SK-N-SH (cell line): ENCODE measurements at regions not wholly inside any gene's neighbourhood (a gene's known extent, or its start where the extent isn't known, plus 50 kb on each side); places are given as distances from the start of the nearest gene placed in this dataset.
A peak's percentile ranks its signal among the peaks of the same experiment; 100 is the strongest.

Source experiments
- CTCF ChIA-PET: fragments of 300-600, 350-600 bp; formaldehyde crosslinking; extraction: SDS; loops from one replicate; lab custom pipeline; 2021; lab: Yijun Ruan, JAX
- POLR2A ChIA-PET: fragments of 350-600 bp; sonication (Branson Sonifier 250); formaldehyde crosslinking; extraction: SDS; loops from one replicate; lab custom pipeline; 2020; ENCODE audit warnings: antibody characterized with exemption, inconsistent platforms; lab: Yijun Ruan, JAX
- DNase-seq: peaks from one replicate; pipeline ENCODE4 v3.0.0; 2012
- H2AFZ ChIP-seq: fragments of 200-600 bp; sonication (generic); 2 replicates; pipeline ENCODE4 v1.8.1; 2016; ENCODE audit warnings: antibody characterized with exemption, mild to moderate bottlenecking, low read depth
- H3F3A ChIP-seq: fragments of 200-600 bp; sonication (generic); replicated peaks from 2 replicates; pipeline ENCODE3; 2016; ENCODE audit warnings: antibody characterized with exemption, mild to moderate bottlenecking; ENCODE audit not compliant: insufficient read depth
- H3K27ac ChIP-seq, 2 experiments: fragments of 200-500 bp in 1 of 2; fragments of 200-600 bp in 1 of 2; sonication (Bioruptor generic) in 1 of 2; sonication (generic), shearing (Covaris generic) in 1 of 2; 2 replicates each; pipeline versions ENCODE4 v1.5.1 to v1.6.1; 2014 to 2016; ENCODE audit warnings: low read depth in 2 of 2, inconsistent platforms in 1 of 2, low read length in 1 of 2, mild to moderate bottlenecking in 1 of 2, mixed read lengths in 1 of 2
- H3K27me3 ChIP-seq: fragments of 200-600 bp; sonication (generic), shearing (Covaris generic); 2 replicates; pipeline ENCODE4 v1.6.1; 2016; ENCODE audit warnings: mixed run types; ENCODE audit not compliant: insufficient read depth
- H3K36me3 ChIP-seq, 2 experiments: fragments of 200-500 bp in 1 of 2; fragments of 200-600 bp in 1 of 2; sonication (Bioruptor generic) in 1 of 2; sonication (generic) in 1 of 2; replicated peaks in 1 of 2; 2 replicates each; pipeline versions ENCODE3 to v1.5.1; 2014 to 2016; ENCODE audit warnings: low read length in 1 of 2, mild to moderate bottlenecking in 1 of 2; ENCODE audit not compliant: insufficient read depth in 2 of 2, control insufficient read depth in 1 of 2
- H3K4me1 ChIP-seq, 2 experiments: fragments of 200-500 bp in 1 of 2; fragments of 200-600 bp in 1 of 2; sonication (Bioruptor generic) in 1 of 2; sonication (generic), shearing (Covaris generic) in 1 of 2; 2 replicates each; pipeline versions ENCODE4 v1.5.1 to v1.6.1; 2014 to 2016; ENCODE audit warnings: low read depth in 1 of 2, low read length in 1 of 2, mixed run types in 1 of 2; ENCODE audit not compliant: insufficient read depth in 2 of 2, control insufficient read depth in 1 of 2
- H3K4me2 ChIP-seq: fragments of 200-600 bp; sonication (generic), shearing (Covaris generic); 2 replicates; pipeline ENCODE4 v1.6.1; 2017; ENCODE audit warnings: mixed run types
- H3K4me3 ChIP-seq, 2 experiments: fragments of 200-500 bp in 1 of 2; fragments of 200-600 bp in 1 of 2; sonication (Bioruptor generic) in 1 of 2; sonication (generic), shearing (Covaris generic) in 1 of 2; 2 replicates each; pipeline versions ENCODE4 v1.5.1 to v1.8.1; 2014 to 2016; ENCODE audit warnings: low read depth in 2 of 2, inconsistent platforms in 1 of 2, low read length in 1 of 2, mild to moderate bottlenecking in 1 of 2, mixed read lengths in 1 of 2, moderate library complexity in 1 of 2
- H3K79me2 ChIP-seq: fragments of 200-600 bp; sonication (generic); 2 replicates; pipeline ENCODE4 v1.8.1; 2017; ENCODE audit warnings: mild to moderate bottlenecking; ENCODE audit not compliant: insufficient read depth
- H3K9ac ChIP-seq: fragments of 200-600 bp; sonication (generic); 2 replicates; pipeline ENCODE4 v1.6.1; 2017; ENCODE audit warnings: mixed run types
- H3K9me2 ChIP-seq: fragments of 200-600 bp; sonication (generic); 2 replicates; pipeline ENCODE4 v1.6.1; 2017; ENCODE audit warnings: mixed run types
- H3K9me3 ChIP-seq: fragments of 200-600 bp; sonication (generic); 2 replicates; pipeline ENCODE4 v1.6.1; 2017; ENCODE audit warnings: mixed run types, mild to moderate bottlenecking, moderate library complexity
- H4K20me1 ChIP-seq: fragments of 200-600 bp; sonication (generic); 2 replicates; pipeline ENCODE4 v1.6.1; 2017; ENCODE audit warnings: mild to moderate bottlenecking, mixed run types; ENCODE audit not compliant: insufficient read depth
- ELF1 ChIP-seq: IDR thresholded peaks from 2 replicates; pipeline ENCODE4 v1.4.0; 2012
- EZH2phosphoT487 ChIP-seq: fragments of 200-600 bp; sonication (generic); IDR thresholded peaks from 2 replicates; pipeline ENCODE4 v1.6.1; 2017; ENCODE audit warnings: low read depth, mixed run types, mild to moderate bottlenecking, antibody characterized with exemption, moderate library complexity, borderline replicate concordance
- FOSL2 ChIP-seq: IDR thresholded peaks from 2 replicates; pipeline ENCODE4 v1.4.0; 2012; ENCODE audit warnings: low read depth, mild to moderate bottlenecking, moderate library complexity, borderline replicate concordance
- FOXM1 ChIP-seq: IDR thresholded peaks from 2 replicates; pipeline ENCODE4 v1.4.0; 2012; ENCODE audit warnings: low read depth, mild to moderate bottlenecking
- GATA2 ChIP-seq: sonication (generic); formaldehyde crosslinking; IDR thresholded peaks from 2 replicates; pipeline ENCODE4 v1.5.0; 2020; ENCODE audit warnings: mild to moderate bottlenecking, missing genetic modification reagents
- JUND ChIP-seq: IDR thresholded peaks from 2 replicates; pipeline ENCODE4 v1.4.0; 2012
- MXI1 ChIP-seq: IDR thresholded peaks from 2 replicates; pipeline ENCODE4 v1.6.1; 2012; ENCODE audit warnings: mild to moderate bottlenecking, low read depth, low read length, improper control_type of control experiment
- NFIC ChIP-seq: IDR thresholded peaks from 2 replicates; pipeline ENCODE4 v1.4.0; 2012; ENCODE audit warnings: borderline replicate concordance
- NRF1 ChIP-seq: IDR thresholded peaks from 2 replicates; pipeline ENCODE4 v1.6.1; 2012; ENCODE audit warnings: low read depth, mild to moderate bottlenecking, low read length
- POLR2AphosphoS5 ChIP-seq: IDR thresholded peaks from 2 replicates; pipeline ENCODE4 v1.6.1; 2012; ENCODE audit warnings: low read depth, low read length
- RCOR1 ChIP-seq: fragments of 150-350 bp; IDR thresholded peaks from 2 replicates; pipeline ENCODE4 v1.6.1; 2017; ENCODE audit warnings: antibody characterized with exemption, low read length
- RFX5 ChIP-seq: IDR thresholded peaks from 2 replicates; pipeline ENCODE4 v1.6.1; 2012; ENCODE audit warnings: mild to moderate bottlenecking, improper control_type of control experiment, low read length
- SMC3 ChIP-seq: IDR thresholded peaks from 2 replicates; pipeline ENCODE4 v1.6.1; 2012; ENCODE audit warnings: low read depth, low read length, improper control_type of control experiment
- TAF1 ChIP-seq: IDR thresholded peaks from 2 replicates; pipeline ENCODE4 v1.6.1; 2012; ENCODE audit warnings: low read depth, mild to moderate bottlenecking, low read length, moderate library complexity, borderline replicate concordance
- TCF12 ChIP-seq: IDR thresholded peaks from 2 replicates; pipeline ENCODE4 v1.4.0; 2012
- USF1 ChIP-seq: IDR thresholded peaks from 2 replicates; pipeline ENCODE4 v1.4.0; 2012; ENCODE audit warnings: low read depth, borderline replicate concordance
- YY1 ChIP-seq: IDR thresholded peaks from 2 replicates; pipeline ENCODE4 v1.4.0; 2012; ENCODE audit warnings: low read depth, mild to moderate bottlenecking
- WGBS: methylation state at CpG from one replicate; pipeline ENCODE4 v1.1.6; 2017; ENCODE audit warnings: low lambda C conversion rate; 5-methylcytosine and 5-hydroxymethylcytosine counted together
- TF ChIP-seq, protein P1 (sequence below): fragments of 150-350 bp; IDR thresholded peaks from 2 replicates; pipeline ENCODE4 v1.6.1; 2016; ENCODE audit warnings: mild to moderate bottlenecking, low read depth, low read length

GRCh38 chr10:33086100-33086499 is 128.1 kb upstream of the ITGB1 start:
- H3K9me3 ChIP-seq: no peaks in the 10 kb centered on the region
- no peak overlapping the region for H3K4me3 ChIP-seq
- H3K79me2 ChIP-seq: no peaks in the 10 kb centered on the region
- H3K9me2 ChIP-seq: no peaks in the 10 kb centered on the region
- no peak overlapping the region for H3K9ac ChIP-seq
- no peak overlapping the region for H3K4me2 ChIP-seq
- CTCF ChIA-PET: no interaction called here
- H3K27me3 ChIP-seq: no peaks in the 10 kb centered on the region
- POLR2A ChIA-PET: no interaction called here
- H3K36me3 ChIP-seq: no peaks in the 10 kb centered on the region
- TF ChIP-seq TCF12 (no peak), EZH2phosphoT487 (no peak), POLR2AphosphoS5 (no peak), ELF1 (no peak), NRF1 (no peak), FOXM1 (no peak), SMC3 (no peak), YY1 (no peak), TAF1 (no peak)
- TF ChIP-seq, protein P1, sequence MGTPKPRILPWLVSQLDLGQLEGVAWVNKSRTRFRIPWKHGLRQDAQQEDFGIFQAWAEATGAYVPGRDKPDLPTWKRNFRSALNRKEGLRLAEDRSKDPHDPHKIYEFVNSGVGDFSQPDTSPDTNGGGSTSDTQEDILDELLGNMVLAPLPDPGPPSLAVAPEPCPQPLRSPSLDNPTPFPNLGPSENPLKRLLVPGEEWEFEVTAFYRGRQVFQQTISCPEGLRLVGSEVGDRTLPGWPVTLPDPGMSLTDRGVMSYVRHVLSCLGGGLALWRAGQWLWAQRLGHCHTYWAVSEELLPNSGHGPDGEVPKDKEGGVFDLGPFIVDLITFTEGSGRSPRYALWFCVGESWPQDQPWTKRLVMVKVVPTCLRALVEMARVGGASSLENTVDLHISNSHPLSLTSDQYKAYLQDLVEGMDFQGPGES: no peak
- TF ChIP-seq, all 33 proteins: peak for 0
- Histone ChIP-seq H3K4me1 (no peaks in the 10 kb centered on the region), H3K27ac (no peak overlapping the region), H3F3A (no peaks in the 10 kb centered on the region), H4K20me1 (no peaks in the 10 kb centered on the region), H2AFZ (no peak overlapping the region)
- WGBS: 96% methylated on average over 5 of the region's 5 CpGs
- no peak for DNase-seq

DNA sequence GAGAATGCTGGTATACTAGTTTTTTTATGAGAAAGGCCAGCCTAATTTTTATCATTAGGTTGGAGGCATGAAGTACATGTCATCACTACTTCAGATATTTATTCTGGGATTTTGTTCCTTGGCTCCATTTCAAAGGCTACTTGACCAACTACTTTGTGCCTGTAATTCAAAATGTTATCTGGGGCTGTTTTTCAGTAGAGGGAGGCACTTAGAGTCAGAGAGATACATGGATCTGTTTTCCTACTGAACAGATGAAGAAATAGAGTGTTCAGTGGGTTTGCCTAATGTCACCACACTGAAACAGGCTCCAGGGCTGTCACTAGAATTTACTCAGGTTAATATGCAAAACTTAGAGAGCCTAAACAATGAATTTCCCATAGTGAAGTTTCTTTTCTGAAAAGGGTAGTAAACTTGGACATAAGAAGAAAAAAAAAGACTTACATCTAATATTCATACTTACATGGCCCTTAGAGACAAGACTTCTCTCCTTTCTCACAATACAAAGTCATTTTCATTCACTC is 127.3 kb upstream of the ITGB1 start:
- no peak for TF ChIP-seq JUND
- TF ChIP-seq RCOR1: no peak
- TF ChIP-seq GATA2 (CRISPR knock-in tag): no peak
- no peak for TF ChIP-seq NRF1
- TF ChIP-seq, all 33 proteins: peak for 0
- Histone ChIP-seq H2AFZ (no peak overlapping the region), H3K4me2 (no peak overlapping the region), H3K9ac (no peak overlapping the region), H3K36me3 (no peaks in the 10 kb centered on the region), H3K27ac (no peak overlapping the region), H3K9me2 (no peaks in the 10 kb centered on the region), H3F3A (no peaks in the 10 kb centered on the region), H3K9me3 (no peaks in the 10 kb centered on the region), H4K20me1 (no peaks in the 10 kb centered on the region), H3K79me2 (no peaks in the 10 kb centered on the region), H3K27me3 (no peaks in the 10 kb centered on the region), H3K4me1 (no peaks in the 10 kb centered on the region), H3K4me3 (no peak overlapping the region)
- CTCF ChIA-PET: no interaction called here
- DNase-seq: no peak
- POLR2A ChIA-PET: no interaction called here

- 58% methylated on average over 1 of the region's 1 CpG for WGBS
- no peaks in the 10 kb centered on the region for H3K36me3 ChIP-seq
- ChIA-PET POLR2A (interaction anchor here (0.6 kb wide), 1 partner anchor 17 kb away, joined by 3 read pairs; no protein-coding TSS in a partner anchor), CTCF (no interaction called here)
- no peaks in the 10 kb centered on the region for H3K79me2 ChIP-seq
- H3K27me3 ChIP-seq: no peaks in the 10 kb centered on the region
- no peak overlapping the region for H3K4me3 ChIP-seq
- no peak overlapping the region for H3K4me2 ChIP-seq
- no peaks in the 10 kb centered on the region for H4K20me1 ChIP-seq
- no peak overlapping the region for H3K27ac ChIP-seq
- H3K4me1 ChIP-seq: no peaks in the 10 kb centered on the region
- H3K9me2 ChIP-seq: no peaks in the 10 kb centered on the region
- DNase-seq: no peak
- no peak overlapping the region for H3K9ac ChIP-seq
- H2AFZ ChIP-seq: no peak overlapping the region
- H3F3A ChIP-seq: no peaks in the 10 kb centered on the region
- H3K9me3 ChIP-seq: no peaks in the 10 kb centered on the region
- no peak for TF ChIP-seq EZH2phosphoT487
- TF ChIP-seq RCOR1: no peak
- no peak for TF ChIP-seq FOSL2
- TF ChIP-seq USF1: no peak
- no peak for TF ChIP-seq MXI1
- peak; percentile 52 for TF ChIP-seq NFIC
- TF ChIP-seq NRF1: no peak
- no peak for TF ChIP-seq RFX5
- TF ChIP-seq, protein P1: no peak
- peak; percentile 17; the same call in 1 of the 2 replicates for TF ChIP-seq JUND
These were observed 126.4 kb upstream of the ITGB1 start for GRCh38 chr10:33084453-33084852.
